ENCODE measurements at regions not wholly inside any gene's neighbourhood (a gene's known extent, or its start where the extent isn't known, plus 50 kb on each side); places are given as distances from the start of the nearest gene placed in this dataset.

DNA sequence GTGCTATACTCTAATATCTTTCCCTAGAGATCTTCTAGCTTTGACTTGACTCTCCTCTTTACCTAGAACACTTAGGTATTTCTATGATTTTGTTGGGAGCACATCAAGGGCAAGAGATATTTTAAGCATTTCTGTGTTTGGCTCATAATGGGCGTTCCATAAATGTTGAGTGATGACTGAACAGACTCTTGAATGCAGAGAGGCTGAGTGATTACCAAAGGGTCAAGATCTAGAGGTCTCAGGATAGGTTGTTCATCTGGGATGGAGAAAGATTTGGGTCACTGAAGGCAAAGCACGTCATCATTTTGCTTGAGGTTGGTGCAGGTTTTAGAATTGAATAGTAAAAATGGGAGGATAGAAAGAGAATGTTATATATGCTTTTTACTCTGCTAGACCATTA lies 705.4 kb upstream of the B3GALT2 start:
- Histone ChIP-seq H3K27me3 (ENCODE audit: control insufficient read depth in 2 of 2, insufficient read depth in 2 of 2, low read length in 2 of 2) (no peaks in the 10 kb centered on the region), H2AFZ (ENCODE audit: low read depth, low read length) (no peak overlapping the region), H3K36me3 (ENCODE audit: control insufficient read depth, insufficient read depth, low read length) (no peaks in the 10 kb centered on the region), H3K9me1 (ENCODE audit: control insufficient read depth, insufficient read depth, low read length) (no peaks in the 10 kb centered on the region), H3K9ac (ENCODE audit: insufficient read depth in 1 of 2, low read depth in 2 of 2, low read length in 2 of 2) (no peak overlapping the region), H3K9me3 (replicated peaks; ENCODE audit: control insufficient read depth, insufficient read depth, low read depth, low read length) (no peaks in the 10 kb centered on the region), H3K4me3 (no peak overlapping the region), H3K79me2 (ENCODE audit: control insufficient read depth, insufficient read depth, low read length) (no peaks in the 10 kb centered on the region), H3K27ac (ENCODE audit: extremely low read depth, low read depth, low read length) (no peak overlapping the region), H4K20me1 (replicated peaks; ENCODE audit: control insufficient read depth, insufficient read depth, low read length) (no peaks in the 10 kb centered on the region), H3K4me2 (ENCODE audit: insufficient read depth, low read length) (no peak overlapping the region), H3K4me1 (replicated peaks in 1 of 2; ENCODE audit: control insufficient read depth in 2 of 2, insufficient read depth in 2 of 2, low read length in 2 of 2) (no peaks in the 10 kb centered on the region)
- intact Hi-C loops (cut with micrococcal nuclease) (no loop called here), in situ Hi-C loops (cut with MboI) (no loop called here)
- DNase-seq (ENCODE audit: extremely low read depth in 1 of 4, low spot score in 3 of 4), result no peak
- no peak for FAIRE-seq
- BruUV-seq (replicated peaks), result no TSS peak
- TF ChIP-seq, protein P1, sequence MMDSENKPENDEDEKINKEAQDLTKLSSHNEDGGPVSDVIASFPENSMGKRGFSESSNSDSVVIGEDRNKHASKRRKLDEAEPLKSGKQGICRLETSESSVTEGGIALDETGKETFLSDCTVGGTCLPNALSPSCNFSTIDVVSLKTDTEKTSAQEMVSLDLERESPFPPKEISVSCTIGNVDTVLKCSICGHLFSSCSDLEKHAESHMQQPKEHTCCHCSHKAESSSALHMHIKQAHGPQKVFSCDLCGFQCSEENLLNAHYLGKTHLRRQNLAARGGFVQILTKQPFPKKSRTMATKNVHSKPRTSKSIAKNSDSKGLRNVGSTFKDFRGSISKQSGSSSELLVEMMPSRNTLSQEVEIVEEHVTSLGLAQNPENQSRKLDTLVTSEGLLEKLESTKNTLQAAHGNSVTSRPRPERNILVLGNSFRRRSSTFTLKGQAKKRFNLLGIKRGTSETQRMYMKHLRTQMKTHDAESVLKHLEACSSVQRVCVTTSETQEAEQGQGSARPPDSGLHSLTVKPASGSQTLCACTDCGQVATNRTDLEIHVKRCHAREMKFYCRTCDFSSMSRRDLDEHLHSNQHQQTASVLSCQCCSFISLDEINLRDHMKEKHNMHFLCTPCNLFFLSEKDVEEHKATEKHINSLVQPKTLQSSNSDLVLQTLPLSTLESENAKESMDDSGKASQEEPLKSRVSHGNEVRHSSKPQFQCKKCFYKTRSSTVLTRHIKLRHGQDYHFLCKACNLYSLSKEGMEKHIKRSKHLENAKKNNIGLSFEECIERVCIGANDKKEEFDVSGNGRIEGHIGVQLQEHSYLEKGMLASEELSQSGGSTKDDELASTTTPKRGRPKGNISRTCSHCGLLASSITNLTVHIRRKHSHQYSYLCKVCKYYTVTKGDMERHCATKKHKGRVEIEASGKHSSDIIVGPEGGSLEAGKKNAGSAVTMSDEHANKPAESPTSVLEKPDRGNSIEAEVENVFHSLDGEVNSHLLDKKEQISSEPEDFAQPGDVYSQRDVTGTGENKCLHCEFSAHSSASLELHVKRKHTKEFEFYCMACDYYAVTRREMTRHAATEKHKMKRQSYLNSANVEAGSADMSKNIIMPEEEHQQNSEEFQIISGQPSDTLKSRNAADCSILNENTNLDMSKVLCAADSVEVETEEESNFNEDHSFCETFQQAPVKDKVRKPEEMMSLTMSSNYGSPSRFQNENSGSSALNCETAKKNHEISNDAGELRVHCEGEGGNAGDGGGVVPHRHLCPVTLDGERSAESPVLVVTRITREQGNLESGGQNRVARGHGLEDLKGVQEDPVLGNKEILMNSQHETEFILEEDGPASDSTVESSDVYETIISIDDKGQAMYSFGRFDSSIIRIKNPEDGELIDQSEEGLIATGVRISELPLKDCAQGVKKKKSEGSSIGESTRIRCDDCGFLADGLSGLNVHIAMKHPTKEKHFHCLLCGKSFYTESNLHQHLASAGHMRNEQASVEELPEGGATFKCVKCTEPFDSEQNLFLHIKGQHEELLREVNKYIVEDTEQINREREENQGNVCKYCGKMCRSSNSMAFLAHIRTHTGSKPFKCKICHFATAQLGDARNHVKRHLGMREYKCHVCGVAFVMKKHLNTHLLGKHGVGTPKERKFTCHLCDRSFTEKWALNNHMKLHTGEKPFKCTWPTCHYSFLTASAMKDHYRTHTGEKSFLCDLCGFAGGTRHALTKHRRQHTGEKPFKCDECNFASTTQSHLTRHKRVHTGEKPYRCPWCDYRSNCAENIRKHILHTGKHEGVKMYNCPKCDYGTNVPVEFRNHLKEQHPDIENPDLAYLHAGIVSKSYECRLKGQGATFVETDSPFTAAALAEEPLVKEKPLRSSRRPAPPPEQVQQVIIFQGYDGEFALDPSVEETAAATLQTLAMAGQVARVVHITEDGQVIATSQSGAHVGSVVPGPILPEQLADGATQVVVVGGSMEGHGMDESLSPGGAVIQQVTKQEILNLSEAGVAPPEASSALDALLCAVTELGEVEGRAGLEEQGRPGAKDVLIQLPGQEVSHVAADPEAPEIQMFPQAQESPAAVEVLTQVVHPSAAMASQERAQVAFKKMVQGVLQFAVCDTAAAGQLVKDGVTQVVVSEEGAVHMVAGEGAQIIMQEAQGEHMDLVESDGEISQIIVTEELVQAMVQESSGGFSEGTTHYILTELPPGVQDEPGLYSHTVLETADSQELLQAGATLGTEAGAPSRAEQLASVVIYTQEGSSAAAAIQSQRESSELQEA (IDR thresholded peaks at IDR 0.05; ENCODE audit: low read depth), result no peak
- no peak for TF ChIP-seq USF1 (CRISPR knock-in tag; IDR thresholded peaks at IDR 0.05)
- no peak for TF ChIP-seq SIN3A (IDR thresholded peaks at IDR 0.05; ENCODE audit: borderline replicate concordance in 2 of 2, control insufficient read depth in 1 of 2, low read depth in 2 of 2, low read length in 2 of 2)
- TF ChIP-seq RBM15 (IDR thresholded peaks at IDR 0.05; ENCODE audit: insufficient read depth, low read length), result no peak
- no peak for TF ChIP-seq NFE2 (IDR thresholded peaks at IDR 0.05; ENCODE audit: low read depth)
- ChIA-PET POLR2A (no interaction called here), CTCF (ENCODE audit: low intra/inter-chr PET ratio) (no interaction called here)
- ATAC-seq, result no peak
- WGBS (ENCODE audit: insufficient coverage, low coverage, missing lambda C conversion rate), result 2% methylated on average over 2 of the region's 2 CpGs

Data from K562 (cell line).